ENCODE measurements at regions not wholly inside any gene's neighbourhood (a gene's known extent, or its start where the extent isn't known, plus 50 kb on each side); places are given as distances from the start of the nearest gene placed in this dataset.
"Not testable (repeated sequence)": the region's sequence is repeated elsewhere in the genome, so short reads cannot be mapped to it uniquely, and the experiment has no call there.

DNA sequence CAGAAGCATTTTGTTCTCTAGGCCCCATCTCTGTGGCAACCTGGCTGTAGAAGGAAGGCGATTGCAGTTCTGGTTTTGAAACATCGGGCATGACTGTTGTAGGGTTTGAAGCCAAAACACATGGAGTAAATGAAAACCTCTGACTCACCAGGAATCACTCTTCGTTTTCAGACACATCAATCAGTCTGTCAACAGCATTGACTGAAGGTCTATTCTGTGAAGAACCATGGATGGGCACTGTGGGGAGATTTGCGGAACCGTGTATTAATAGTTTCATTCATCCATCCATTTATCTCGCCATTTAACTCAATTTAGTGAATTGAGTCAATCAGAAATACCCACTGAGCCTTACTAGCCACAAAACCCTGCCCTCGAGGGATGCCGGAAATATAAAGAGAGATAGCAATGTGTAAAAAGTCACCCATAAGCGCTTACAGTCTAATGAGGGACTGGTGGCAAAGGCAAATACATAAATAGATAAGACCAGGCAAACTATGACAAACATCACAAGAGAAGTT lies 364.6 kb upstream of the PROX1 start:
- intact Hi-C loops (cut with micrococcal nuclease) = no loop called here
- CTCF ChIA-PET = no interaction called here

DNA sequence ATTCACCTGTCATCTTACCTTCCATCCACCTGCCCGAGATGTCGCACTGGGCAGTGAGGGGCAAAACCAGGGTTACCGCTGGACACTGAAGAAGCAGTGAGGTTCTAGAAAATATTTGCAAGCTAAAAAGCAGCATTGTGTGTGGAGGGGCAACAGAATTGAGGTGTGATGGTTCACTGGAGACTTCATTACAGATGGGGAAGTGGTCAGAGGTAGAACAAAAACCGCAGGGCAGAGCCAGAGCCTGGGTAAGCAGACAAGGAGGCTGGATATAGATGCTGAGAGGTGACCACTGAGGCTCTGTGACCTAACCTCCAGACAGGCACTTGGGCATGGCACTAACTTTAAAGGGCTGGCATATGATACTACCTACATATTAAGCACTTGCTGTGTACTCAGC lies 363.9 kb upstream of the PROX1 start:
- Mint-ChIP-seq H3K27ac (no peak overlapping the region), H3K36me3 (ENCODE audit: low read depth) (no peaks in the 10 kb centered on the region), H3K9me3 (peaks cover 7% of the 10 kb centered on the region), H3K4me1 (ENCODE audit: low read depth) (no peaks in the 10 kb centered on the region), H3K4me3 (no peak overlapping the region), H3K27me3 (ENCODE audit: low read depth) (no peaks in the 10 kb centered on the region)
- CTCF ChIA-PET = no interaction called here
- intact Hi-C loops (cut with micrococcal nuclease) = no loop called here
- DNase-seq = no peak

More for the DNA sequence above, 364.6 kb upstream of the PROX1 start:
- Mint-ChIP-seq H3K27ac (no peak overlapping the region), H3K36me3 (ENCODE audit: low read depth) (no peaks in the 10 kb centered on the region), H3K4me3 (no peak overlapping the region), H3K27me3 (ENCODE audit: low read depth) (no peaks in the 10 kb centered on the region), H3K9me3 (peaks cover 7% of the 10 kb centered on the region), H3K4me1 (ENCODE audit: low read depth) (no peaks in the 10 kb centered on the region)
- no peak for DNase-seq

DNA sequence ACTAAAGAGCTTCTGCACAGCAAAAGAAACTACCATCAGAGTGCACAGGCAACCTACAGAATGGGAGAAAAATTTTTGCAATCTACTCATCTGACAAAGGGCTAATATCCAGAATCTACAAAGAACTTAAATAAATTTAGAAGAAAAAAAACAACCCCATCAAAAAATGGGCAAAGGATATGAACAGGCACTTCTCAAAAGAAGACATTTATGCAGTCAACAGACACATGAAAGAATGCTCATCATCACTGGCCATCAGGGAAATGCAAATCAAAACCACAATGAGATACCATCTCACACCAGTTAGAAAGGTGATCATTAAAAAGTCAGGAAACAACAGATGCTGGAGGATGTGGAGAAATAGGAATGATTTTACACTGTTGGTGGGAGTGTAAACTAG lies 351.0 kb upstream of the PROX1 start:
- peaks cover 13% of the 10 kb centered on the region for H3K9me3 Mint-ChIP-seq
- H3K36me3 Mint-ChIP-seq (ENCODE audit: low read depth); DNase-seq; intact Hi-C loops (cut with micrococcal nuclease); CTCF ChIA-PET; H3K27ac Mint-ChIP-seq; H3K4me1 Mint-ChIP-seq (ENCODE audit: low read depth); H3K27me3 Mint-ChIP-seq (ENCODE audit: low read depth); H3K4me3 Mint-ChIP-seq: not testable (repeated sequence)

DNA sequence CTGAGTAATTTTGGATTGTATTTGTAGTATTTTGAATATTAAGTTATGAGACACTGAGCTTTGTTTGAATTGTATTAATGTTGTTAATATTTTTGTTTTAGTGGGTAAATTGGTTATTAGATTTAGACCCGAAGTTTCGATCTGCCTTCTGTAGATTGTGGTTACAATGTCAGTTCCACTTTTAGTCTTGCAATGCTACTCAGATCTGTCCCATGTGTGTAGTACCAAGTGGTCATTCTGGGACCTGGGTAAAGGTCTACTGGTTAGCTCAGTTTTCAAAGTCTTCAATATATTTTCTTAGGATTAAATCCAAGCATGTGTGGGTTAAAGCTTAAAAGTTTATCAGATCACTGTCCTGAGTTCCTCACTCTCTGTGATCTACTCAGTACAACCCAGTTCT lies 346.5 kb upstream of the PROX1 start:
- Mint-ChIP-seq H3K36me3 (ENCODE audit: low read depth) (no peaks in the 10 kb centered on the region), H3K4me1 (ENCODE audit: low read depth) (no peaks in the 10 kb centered on the region), H3K27me3 (ENCODE audit: low read depth) (no peaks in the 10 kb centered on the region), H3K4me3 (no peak overlapping the region), H3K27ac (no peak overlapping the region), H3K9me3 (no peaks in the 10 kb centered on the region)
- CTCF ChIA-PET = no interaction called here
- intact Hi-C loops (cut with micrococcal nuclease) = no loop called here
- no peak for DNase-seq

DNA sequence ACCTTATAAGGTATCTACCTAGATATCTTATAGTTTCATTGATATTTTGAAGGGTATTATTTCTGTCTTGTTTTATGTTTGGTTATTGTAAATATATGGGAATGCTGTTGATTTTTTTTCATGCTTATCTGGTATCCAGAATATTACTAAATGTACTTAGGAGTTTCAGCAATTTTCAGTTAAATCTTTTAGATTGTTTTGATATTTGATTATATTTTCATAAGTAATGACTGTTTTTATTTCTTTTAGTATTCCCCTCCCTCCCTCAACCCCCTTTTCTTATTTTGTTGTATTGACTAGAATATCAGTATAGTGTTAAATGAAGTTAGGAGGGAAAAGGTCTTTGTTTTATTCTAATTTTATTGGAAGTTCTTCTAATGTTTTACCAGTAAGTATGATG lies 344.4 kb upstream of the PROX1 start:
- no peak for DNase-seq
- CTCF ChIA-PET = no interaction called here
- Mint-ChIP-seq H3K4me1 (ENCODE audit: low read depth) (no peaks in the 10 kb centered on the region), H3K36me3 (ENCODE audit: low read depth) (no peaks in the 10 kb centered on the region), H3K27me3 (ENCODE audit: low read depth) (peaks cover 3% of the 10 kb centered on the region), H3K4me3 (no peak overlapping the region), H3K27ac (no peak overlapping the region), H3K9me3 (no peaks in the 10 kb centered on the region)
- intact Hi-C loops (cut with micrococcal nuclease) = no loop called here

DNA sequence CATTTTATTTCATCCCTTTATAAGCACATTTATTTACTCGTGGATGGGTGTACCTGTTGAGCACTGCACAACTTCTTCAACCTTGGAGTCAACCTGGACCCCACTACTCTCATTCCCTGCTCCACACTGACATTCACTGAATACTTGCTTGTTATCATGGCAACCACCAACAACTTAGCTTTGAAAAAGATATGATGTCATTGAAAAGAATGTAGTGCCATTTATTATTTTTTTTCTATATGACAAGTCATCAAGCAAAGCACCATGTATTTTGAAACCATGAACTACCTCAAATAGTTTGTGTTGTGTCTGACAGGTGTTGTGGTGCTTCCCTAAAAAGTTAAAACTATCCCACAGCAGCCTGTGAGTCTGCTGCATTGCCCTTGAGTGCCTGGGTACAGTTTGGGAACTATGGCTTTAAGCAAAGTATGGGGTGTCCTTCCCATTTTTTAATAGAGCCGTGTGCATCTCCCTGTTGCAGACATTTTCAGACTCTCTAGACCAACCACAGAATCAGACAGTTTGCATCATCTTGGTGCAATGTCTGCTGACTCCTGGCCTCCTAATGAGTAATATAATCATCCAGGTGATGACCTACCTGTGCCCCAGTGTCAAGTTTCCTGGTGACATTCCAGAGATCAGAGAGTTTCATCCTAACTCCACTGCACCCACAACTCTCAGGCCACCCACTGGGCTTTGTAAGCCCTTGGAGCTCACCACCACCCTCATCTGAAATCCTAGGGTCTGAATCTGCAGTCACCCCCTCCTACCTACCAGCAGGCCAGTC lies 339.7 kb upstream of the PROX1 start:
- Mint-ChIP-seq H3K27me3 (ENCODE audit: low read depth) (peaks cover 9% of the 10 kb centered on the region), H3K27ac (no peak overlapping the region), H3K4me3 (no peak overlapping the region), H3K9me3 (no peaks in the 10 kb centered on the region), H3K36me3 (ENCODE audit: low read depth) (no peaks in the 10 kb centered on the region), H3K4me1 (ENCODE audit: low read depth) (no peaks in the 10 kb centered on the region)
- CTCF ChIA-PET = interaction anchor here (0.6 kb wide), 1 partner anchor 139 kb away, joined by 3 read pairs; no protein-coding TSS in a partner anchor
- intact Hi-C loops (cut with micrococcal nuclease) = no loop called here
- DNase-seq = no peak

DNA sequence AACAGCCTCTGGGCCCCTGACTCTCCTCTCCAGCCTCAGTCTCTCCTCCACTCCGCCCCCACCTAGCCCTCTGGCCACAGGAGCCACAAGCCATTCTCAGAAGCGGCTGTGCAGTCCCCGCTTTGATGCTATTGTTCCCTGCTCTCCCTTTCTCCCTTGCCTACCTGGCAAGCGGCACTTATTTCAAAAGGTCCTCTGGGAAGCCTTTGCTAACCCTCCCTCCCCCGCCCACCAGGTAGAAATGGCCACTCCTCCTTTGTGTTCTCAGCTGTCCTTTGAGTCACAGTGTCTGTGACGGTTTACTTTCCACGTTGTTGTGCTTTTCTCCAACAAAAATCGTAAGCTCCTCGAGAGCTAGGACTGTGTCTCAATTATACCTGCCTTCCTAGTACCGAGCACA lies 338.4 kb upstream of the PROX1 start:
- H3K36me3 Mint-ChIP-seq (ENCODE audit: low read depth) = no peaks in the 10 kb centered on the region
- intact Hi-C loops (cut with micrococcal nuclease) = no loop called here
- no peak overlapping the region for H3K27ac Mint-ChIP-seq
- H3K27me3 Mint-ChIP-seq (ENCODE audit: low read depth) = peaks cover 9% of the 10 kb centered on the region
- no peaks in the 10 kb centered on the region for H3K9me3 Mint-ChIP-seq
- H3K4me1 Mint-ChIP-seq (ENCODE audit: low read depth) = no peaks in the 10 kb centered on the region
- no peak overlapping the region for H3K4me3 Mint-ChIP-seq
- no peak for DNase-seq
- CTCF ChIA-PET = no interaction called here

DNA sequence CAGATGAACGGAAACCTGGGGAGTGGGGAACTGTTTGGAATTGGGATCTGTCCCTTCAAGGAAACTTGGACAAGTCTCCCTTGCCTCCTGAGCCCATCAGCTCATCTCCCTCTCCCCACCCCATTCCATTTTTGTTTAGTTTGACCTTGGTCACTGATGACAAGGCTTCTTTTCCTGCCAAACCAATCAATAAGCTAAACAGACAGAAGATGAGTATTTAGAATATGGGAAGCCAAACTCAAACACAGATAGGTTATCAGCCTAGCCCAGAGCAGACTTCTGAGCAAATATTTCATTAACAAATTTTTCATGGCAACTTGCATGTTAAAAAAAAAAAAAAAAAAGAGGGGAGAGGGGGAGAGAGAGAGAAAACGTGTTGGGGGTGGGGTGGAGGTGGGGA lies 337.2 kb upstream of the PROX1 start:
- Mint-ChIP-seq H3K27me3 (ENCODE audit: low read depth) (peaks cover 9% of the 10 kb centered on the region), H3K4me3 (no peak overlapping the region), H3K4me1 (ENCODE audit: low read depth) (no peaks in the 10 kb centered on the region), H3K9me3 (no peaks in the 10 kb centered on the region), H3K27ac (no peak overlapping the region), H3K36me3 (ENCODE audit: low read depth) (no peaks in the 10 kb centered on the region)
- intact Hi-C loops (cut with micrococcal nuclease) = no loop called here
- no peak for DNase-seq
- CTCF ChIA-PET = interaction anchor here (0.6 kb wide), 1 partner anchor 376 kb away, joined by 3 read pairs; no protein-coding TSS in a partner anchor

DNA sequence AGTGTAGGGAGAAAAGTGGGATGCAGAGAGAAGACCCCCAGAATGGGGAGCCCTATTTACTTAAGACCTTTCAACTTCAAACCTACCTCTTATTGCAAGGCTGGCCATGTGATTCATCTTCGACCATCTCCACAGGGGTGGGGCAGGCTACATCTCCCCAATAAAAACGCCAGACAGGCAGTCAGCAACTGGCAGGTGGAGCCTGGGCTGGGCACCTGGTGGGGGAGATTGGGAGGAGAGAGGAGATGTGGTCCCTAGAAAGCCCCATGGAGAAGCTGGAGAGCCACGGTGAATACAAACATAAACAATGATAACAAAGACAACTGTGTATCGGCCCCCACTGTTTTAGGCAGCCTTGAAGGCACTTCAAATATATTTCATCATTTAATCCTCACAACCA lies 336.7 kb upstream of the PROX1 start:
- Mint-ChIP-seq H3K4me1 (ENCODE audit: low read depth) (no peaks in the 10 kb centered on the region), H3K4me3 (no peak overlapping the region), H3K27me3 (ENCODE audit: low read depth) (peaks cover 9% of the 10 kb centered on the region), H3K36me3 (ENCODE audit: low read depth) (no peaks in the 10 kb centered on the region), H3K9me3 (no peaks in the 10 kb centered on the region), H3K27ac (no peak overlapping the region)
- CTCF ChIA-PET = no interaction called here
- no peak for DNase-seq
- intact Hi-C loops (cut with micrococcal nuclease) = no loop called here

DNA sequence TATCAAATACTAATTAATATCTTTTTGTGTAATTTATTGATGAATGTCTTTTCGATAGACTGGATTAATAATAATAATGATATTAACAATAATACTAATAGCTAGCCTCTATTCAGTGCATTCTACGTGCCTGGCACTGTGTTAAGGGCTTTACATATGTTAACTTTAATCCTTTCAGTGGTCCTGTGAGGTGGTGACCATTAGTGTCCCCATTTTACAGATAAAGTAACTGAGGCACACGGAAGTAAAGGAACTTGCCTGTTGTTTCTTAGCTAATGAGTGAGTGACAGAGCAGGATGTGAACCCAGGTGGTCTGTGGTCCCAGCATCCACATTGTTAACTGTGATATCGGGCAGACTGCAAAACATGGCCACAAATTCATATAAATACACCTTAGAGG lies 335.7 kb upstream of the PROX1 start:
- Mint-ChIP-seq H3K27ac (no peak overlapping the region), H3K4me1 (ENCODE audit: low read depth) (no peaks in the 10 kb centered on the region), H3K4me3 (no peak overlapping the region), H3K9me3 (no peaks in the 10 kb centered on the region), H3K36me3 (ENCODE audit: low read depth) (no peaks in the 10 kb centered on the region), H3K27me3 (ENCODE audit: low read depth) (peaks cover 9% of the 10 kb centered on the region)
- no peak for DNase-seq
- CTCF ChIA-PET = no interaction called here
- intact Hi-C loops (cut with micrococcal nuclease) = no loop called here

DNA sequence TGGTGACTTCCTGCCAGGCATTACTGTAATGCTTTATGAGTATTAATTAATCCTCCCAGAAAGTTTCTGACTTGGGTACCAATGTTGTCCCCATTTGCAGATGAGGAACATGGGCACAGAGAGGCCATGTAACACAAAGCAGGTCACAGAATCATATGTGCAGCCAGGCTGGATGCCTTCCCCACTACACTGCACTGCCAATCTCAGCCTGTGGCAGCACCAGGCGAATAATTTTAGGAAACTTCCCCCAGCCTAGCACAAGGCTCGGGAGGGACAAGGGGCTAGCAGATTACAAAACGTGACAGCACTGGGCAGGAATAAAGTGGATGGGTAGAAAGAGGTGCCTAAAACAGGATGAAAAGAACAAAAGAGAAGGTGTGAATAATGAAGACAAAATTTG lies 331.7 kb upstream of the PROX1 start:
- no peaks in the 10 kb centered on the region for H3K4me1 Mint-ChIP-seq (ENCODE audit: low read depth)
- no peaks in the 10 kb centered on the region for H3K9me3 Mint-ChIP-seq
- no peaks in the 10 kb centered on the region for H3K27me3 Mint-ChIP-seq (ENCODE audit: low read depth)
- no peak overlapping the region for H3K4me3 Mint-ChIP-seq
- H3K36me3 Mint-ChIP-seq (ENCODE audit: low read depth) = no peaks in the 10 kb centered on the region
- CTCF ChIA-PET = no interaction called here
- H3K27ac Mint-ChIP-seq = no peak overlapping the region
- intact Hi-C loops (cut with micrococcal nuclease) = no loop called here
- DNase-seq = no peak

DNA sequence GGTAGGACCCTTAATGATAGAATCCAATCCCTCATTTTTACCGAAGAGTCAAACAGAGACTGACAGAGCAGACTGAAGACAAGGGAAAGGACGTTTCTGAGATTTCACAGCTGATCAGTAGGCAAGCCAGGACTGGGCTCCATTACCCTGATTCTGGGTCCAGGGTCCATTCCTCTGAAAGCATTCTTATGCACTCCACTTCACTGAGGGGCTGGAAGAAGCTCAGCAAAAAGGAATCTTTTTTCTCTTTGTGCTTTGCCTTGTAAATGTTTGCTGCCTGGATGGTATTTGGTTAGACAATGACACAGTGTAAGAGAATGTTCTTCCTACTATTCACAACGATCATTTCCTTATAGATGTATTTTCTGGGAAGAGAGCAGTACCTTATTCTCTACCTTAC lies 331.3 kb upstream of the PROX1 start:
- no peak overlapping the region for H3K4me3 Mint-ChIP-seq
- intact Hi-C loops (cut with micrococcal nuclease) = no loop called here
- H3K27ac Mint-ChIP-seq = no peak overlapping the region
- CTCF ChIA-PET = no interaction called here
- no peaks in the 10 kb centered on the region for H3K9me3 Mint-ChIP-seq
- DNase-seq = no peak
- no peaks in the 10 kb centered on the region for H3K36me3 Mint-ChIP-seq (ENCODE audit: low read depth)
- no peaks in the 10 kb centered on the region for H3K27me3 Mint-ChIP-seq (ENCODE audit: low read depth)
- H3K4me1 Mint-ChIP-seq (ENCODE audit: low read depth) = no peaks in the 10 kb centered on the region

DNA sequence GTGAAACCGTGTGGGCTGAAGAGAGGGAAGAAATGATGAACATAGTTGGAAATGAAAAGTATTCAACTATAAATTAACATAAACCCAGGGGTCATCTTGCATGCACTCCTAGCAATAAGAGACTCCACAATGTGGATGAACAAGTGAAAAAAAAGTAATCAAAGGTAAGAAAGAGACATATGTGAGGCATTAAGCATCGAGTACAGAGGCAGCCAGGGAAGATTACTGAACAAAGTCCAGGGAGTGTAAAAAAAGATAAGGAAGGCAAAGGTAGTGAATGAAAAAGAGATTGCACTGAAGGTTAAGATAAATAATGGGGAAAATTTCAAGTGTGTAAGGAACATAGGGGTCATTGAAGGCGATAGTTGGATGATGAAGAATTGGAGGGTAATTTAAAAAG lies 330.8 kb upstream of the PROX1 start:
- Mint-ChIP-seq H3K27me3 (ENCODE audit: low read depth) (no peaks in the 10 kb centered on the region), H3K9me3 (no peaks in the 10 kb centered on the region), H3K27ac (no peak overlapping the region), H3K36me3 (ENCODE audit: low read depth) (no peaks in the 10 kb centered on the region), H3K4me1 (ENCODE audit: low read depth) (no peaks in the 10 kb centered on the region), H3K4me3 (no peak overlapping the region)
- CTCF ChIA-PET = interaction anchor here (0.7 kb wide), 1 partner anchor 211 kb away, joined by 3 read pairs; no protein-coding TSS in a partner anchor
- no peak for DNase-seq
- intact Hi-C loops (cut with micrococcal nuclease) = no loop called here
